RWPE2 (cell line): ENCODE measurements at regions not wholly inside any gene's neighbourhood (a gene's known extent, or its start where the extent isn't known, plus 50 kb on each side); places are given as distances from the start of the nearest gene placed in this dataset.
"Not testable (repeated sequence)": the region's sequence is repeated elsewhere in the genome, so short reads cannot be mapped to it uniquely, and the experiment has no call there.

Experiments
- ATAC-seq: fragments of 200-7000 bp; cut with Tn5 transposase; 3 replicates; pipeline ENCODE4 v1.9.1; 2021; ENCODE audit warnings: low read depth
- DNase-seq: peaks from one replicate; pipeline ENCODE4 v3.0.0-alpha.2; 2020; ENCODE audit warnings: low spot score
- H3K27ac ChIP-seq: fragments of 450-650 bp; 2 replicates; pipeline ENCODE4 v1.5.1; 2017; ENCODE audit warnings: mild to moderate bottlenecking; ENCODE audit not compliant: poor library complexity, severe bottlenecking
- H3K27me3 ChIP-seq: fragments of 250-450 bp; sonication (Bioruptor Pico); 2 replicates; pipeline ENCODE4 v1.5.1; 2021; ENCODE audit warnings: mild to moderate bottlenecking, moderate library complexity; ENCODE audit not compliant: insufficient read depth, poor library complexity, severe bottlenecking
- H3K36me3 ChIP-seq: fragments of 250-450 bp; sonication (Bioruptor Pico); 2 replicates; pipeline ENCODE4 v1.5.1; 2020; ENCODE audit warnings: low read depth, mild to moderate bottlenecking, moderate library complexity
- H3K4me1 ChIP-seq: fragments of 250-450 bp; sonication (Bioruptor Pico); 2 replicates; pipeline ENCODE4 v1.5.1; 2021; ENCODE audit warnings: mild to moderate bottlenecking, moderate library complexity; ENCODE audit not compliant: insufficient read depth, poor library complexity, severe bottlenecking
- H3K4me3 ChIP-seq: fragments of 250-450 bp; sonication (Bioruptor Pico); 2 replicates; pipeline ENCODE4 v1.5.1; 2021; ENCODE audit warnings: mild to moderate bottlenecking, moderate library complexity; ENCODE audit not compliant: severe bottlenecking
- H3K9me3 ChIP-seq: fragments of 250-450 bp; sonication (Bioruptor Pico); 2 replicates; pipeline ENCODE4 v1.5.1; 2021; ENCODE audit warnings: mild to moderate bottlenecking, moderate library complexity; ENCODE audit not compliant: severe bottlenecking
- CTCF ChIP-seq: fragments of 450-650 bp; IDR thresholded peaks from one replicate; pipeline ENCODE4 v1.5.1; 2017; ENCODE audit warnings: mild to moderate bottlenecking, moderate library complexity; ENCODE audit not compliant: poor library complexity, severe bottlenecking

- no peaks in the 10 kb centered on the region for H3K4me1 ChIP-seq
- H3K4me3 ChIP-seq: no peak overlapping the region
- H3K36me3 ChIP-seq: no peaks in the 10 kb centered on the region
Measured at GRCh38 chr22:25413620-25414019, 150.9 kb upstream of the GRK3 start.

GRCh38 chr22:25415731-25416130 lies 148.7 kb upstream of the GRK3 start:
- H3K9me3 ChIP-seq, ATAC-seq, H3K36me3 ChIP-seq, H3K27ac ChIP-seq, DNase-seq, H3K4me3 ChIP-seq, H3K4me1 ChIP-seq: not testable (repeated sequence)
- peaks cover 13% of the 10 kb centered on the region for H3K27me3 ChIP-seq

More at GRCh38 chr22:25413620-25414019, 150.9 kb upstream of the GRK3 start:
- DNase-seq (no peak), ATAC-seq (no peak)
- Histone ChIP-seq H3K9me3 (no peaks in the 10 kb centered on the region), H3K27me3 (no peaks in the 10 kb centered on the region), H3K27ac (no peak overlapping the region)
- TF ChIP-seq CTCF: no peak

GRCh38 chr22:25417826-25418225 lies 146.6 kb upstream of the GRK3 start:
- not testable (repeated sequence) for H3K4me3 ChIP-seq, H3K4me1 ChIP-seq, H3K36me3 ChIP-seq, ATAC-seq, H3K27ac ChIP-seq, H3K9me3 ChIP-seq, DNase-seq
- peaks cover 34% of the 10 kb centered on the region for H3K27me3 ChIP-seq

- H3K9me3 ChIP-seq: no peaks in the 10 kb centered on the region
- no peak overlapping the region for H3K27ac ChIP-seq
- H3K4me3 ChIP-seq: no peak overlapping the region
- H3K4me1 ChIP-seq: no peaks in the 10 kb centered on the region
- ATAC-seq: no peak
- DNase-seq: no peak
- H3K36me3 ChIP-seq: no peaks in the 10 kb centered on the region
- no peak for TF ChIP-seq CTCF
- H3K27me3 ChIP-seq: peaks cover 37% of the 10 kb centered on the region
Measured at GRCh38 chr22:25419247-25420113, 145.0 kb upstream of the GRK3 start.

GRCh38 chr22:25420114-25420441 lies 144.4 kb upstream of the GRK3 start:
- not testable (repeated sequence) for H3K9me3 ChIP-seq, H3K4me1 ChIP-seq, H3K4me3 ChIP-seq, ATAC-seq, DNase-seq, H3K27ac ChIP-seq, H3K36me3 ChIP-seq
- peaks cover 37% of the 10 kb centered on the region for H3K27me3 ChIP-seq

- Histone ChIP-seq H3K36me3 (no peaks in the 10 kb centered on the region), H3K27ac (no peak overlapping the region), H3K4me3 (no peak overlapping the region), H3K4me1 (no peaks in the 10 kb centered on the region), H3K9me3 (no peaks in the 10 kb centered on the region), H3K27me3 (peaks cover 37% of the 10 kb centered on the region)
- no peak for TF ChIP-seq CTCF
- ATAC-seq (no peak), DNase-seq (no peak)
Measured at GRCh38 chr22:25420471-25420924, 144.0 kb upstream of the GRK3 start.
